HG03064 (cell line): ENCODE measurements at regions not wholly inside any gene's neighbourhood (a gene's known extent, or its start where the extent isn't known, plus 50 kb on each side); places are given as distances from the start of the nearest gene placed in this dataset.
"Not testable (repeated sequence)": the region's sequence is repeated elsewhere in the genome, so short reads cannot be mapped to it uniquely, and the experiment has no call there.

Source experiments
- ATAC-seq: cut with Tn5 transposase; IDR thresholded peaks from one replicate; pipeline ENCODE4 v1.9.1; 2021; ENCODE audit warnings: low read depth; ENCODE audit not compliant: unreplicated experiment

GRCh38 chr5:167268337-167268736, 1023.1 kb upstream of the WWC1 start:
- ATAC-seq, result no peak

DNA sequence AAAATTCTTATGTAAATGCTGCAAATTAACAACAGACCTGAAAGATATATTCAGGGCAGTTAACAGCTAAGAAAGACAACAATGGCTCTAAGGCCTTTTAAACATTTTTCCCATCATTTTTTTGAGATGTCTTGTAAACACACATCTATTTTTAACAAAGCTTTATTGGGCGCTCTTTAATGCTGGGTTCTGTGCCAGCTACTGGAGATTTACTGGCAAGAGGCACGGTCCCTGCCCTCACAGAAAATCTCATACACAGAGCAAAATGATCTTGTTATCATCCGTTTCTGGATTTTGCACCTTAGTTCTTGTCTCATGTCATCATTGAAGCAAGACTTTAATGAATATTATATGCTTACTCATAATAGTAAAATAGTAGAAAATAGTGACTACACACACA, 1022.3 kb upstream of the WWC1 start:
- no peak for ATAC-seq

DNA sequence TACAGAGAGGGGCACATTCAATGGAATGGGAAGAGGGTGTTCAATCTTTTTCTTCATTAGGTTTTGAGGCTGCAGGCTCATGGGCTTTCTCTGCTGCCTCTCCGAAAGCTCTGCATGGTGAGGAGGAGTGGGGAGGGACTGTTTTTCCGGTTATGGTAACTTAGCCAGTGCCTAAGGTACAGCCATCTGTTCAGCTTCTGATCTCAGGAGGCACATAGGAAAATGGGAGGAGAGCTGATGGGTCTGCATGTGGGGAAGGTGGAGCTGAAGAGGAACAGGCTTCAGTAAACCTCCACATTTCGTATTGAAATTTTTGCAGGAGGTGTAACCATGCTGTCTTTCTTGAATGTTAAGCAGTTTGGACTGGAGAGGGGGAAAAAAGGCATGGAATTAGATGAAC, 1020.4 kb upstream of the WWC1 start:
- no peak for ATAC-seq

DNA sequence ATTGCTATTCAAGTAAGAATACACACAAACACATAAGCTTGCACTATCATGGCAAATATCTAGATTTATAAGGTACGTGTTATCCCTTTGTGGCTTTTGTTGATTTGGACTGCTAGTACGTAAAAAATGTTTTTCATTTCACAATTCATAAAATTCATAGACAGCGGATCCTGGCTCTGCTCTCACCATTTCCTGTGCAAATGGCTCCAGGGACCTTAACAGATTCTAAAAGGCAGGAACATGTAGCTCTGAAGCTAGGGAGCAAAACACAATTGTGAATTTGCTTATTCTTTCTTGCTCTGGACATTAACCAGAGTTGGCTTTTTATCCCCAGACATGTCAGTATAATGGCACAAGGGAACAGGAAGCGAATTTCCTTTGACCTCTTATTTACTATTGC, 1019.9 kb upstream of the WWC1 start:
- no peak for ATAC-seq

GRCh38 chr5:167280111-167280510, 1011.3 kb upstream of the WWC1 start:
- no peak for ATAC-seq

GRCh38 chr5:167281925-167282324, 1009.5 kb upstream of the WWC1 start:
- no peak for ATAC-seq

GRCh38 chr5:167283691-167284090, 1007.8 kb upstream of the WWC1 start:
- ATAC-seq, result no peak

DNA sequence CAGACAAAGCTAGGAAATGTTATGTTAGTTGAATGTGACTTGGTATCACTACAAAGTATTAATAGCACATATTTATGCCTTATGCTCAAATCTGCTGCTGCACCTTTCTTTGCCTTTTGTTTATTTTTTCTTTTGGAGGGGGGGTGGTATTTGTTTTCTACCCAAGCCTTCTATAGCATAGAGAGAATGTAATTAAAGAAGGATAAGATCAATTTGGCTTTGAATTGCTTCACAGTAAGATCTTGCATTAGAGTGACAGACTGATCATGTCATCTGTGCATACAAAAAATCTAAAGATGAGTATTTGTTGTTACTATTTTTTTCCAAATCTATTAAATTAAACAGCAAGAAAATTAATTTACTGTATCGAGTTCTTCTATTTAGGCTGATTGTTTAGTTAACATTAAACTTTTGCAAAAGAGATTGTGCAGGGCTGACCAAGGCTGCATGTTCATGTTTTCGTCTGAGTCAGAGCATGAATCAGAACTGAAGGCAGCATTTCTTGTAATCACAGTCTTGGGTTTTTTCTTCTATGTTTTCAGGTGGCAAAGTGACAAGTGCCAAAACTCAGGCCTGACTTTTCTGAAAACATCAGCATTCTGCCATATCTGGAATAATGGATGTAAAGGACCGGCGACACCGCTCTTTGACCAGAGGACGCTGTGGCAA, 1007.1 kb upstream of the WWC1 start:
- no peak for ATAC-seq

- ATAC-seq, result no peak
Observed at GRCh38 chr5:167285591-167285990, 1005.9 kb upstream of the WWC1 start.

GRCh38 chr5:167286891-167287290, 1004.6 kb upstream of the WWC1 start:
- ATAC-seq, result no peak

GRCh38 chr5:167290478-167290877, 1001.0 kb upstream of the WWC1 start:
- ATAC-seq, result no peak

- no peak for ATAC-seq
Observed at GRCh38 chr5:167294882-167295680, 996.4 kb upstream of the WWC1 start.

- ATAC-seq, result no peak
Observed at GRCh38 chr5:167295681-167296005, 995.8 kb upstream of the WWC1 start.

DNA sequence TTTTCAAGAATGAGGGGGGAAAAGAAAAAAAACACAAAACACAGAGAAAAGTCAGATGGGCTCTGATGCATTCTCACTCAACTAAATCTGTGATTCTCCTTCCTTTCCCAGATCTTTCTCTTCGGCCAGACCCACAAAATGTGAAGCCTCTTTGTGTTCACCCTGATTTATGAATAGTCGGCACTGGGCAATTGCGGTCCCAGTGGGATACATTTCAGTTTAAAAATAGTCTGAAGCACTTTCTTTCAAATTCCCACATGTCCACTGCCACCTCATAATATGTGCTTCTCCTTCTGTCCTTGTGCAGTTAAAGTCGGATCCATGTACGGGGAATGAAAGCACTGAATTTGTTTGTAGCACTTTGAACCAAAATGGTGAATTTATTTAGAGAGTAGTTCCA, 995.4 kb upstream of the WWC1 start:
- no peak for ATAC-seq

DNA sequence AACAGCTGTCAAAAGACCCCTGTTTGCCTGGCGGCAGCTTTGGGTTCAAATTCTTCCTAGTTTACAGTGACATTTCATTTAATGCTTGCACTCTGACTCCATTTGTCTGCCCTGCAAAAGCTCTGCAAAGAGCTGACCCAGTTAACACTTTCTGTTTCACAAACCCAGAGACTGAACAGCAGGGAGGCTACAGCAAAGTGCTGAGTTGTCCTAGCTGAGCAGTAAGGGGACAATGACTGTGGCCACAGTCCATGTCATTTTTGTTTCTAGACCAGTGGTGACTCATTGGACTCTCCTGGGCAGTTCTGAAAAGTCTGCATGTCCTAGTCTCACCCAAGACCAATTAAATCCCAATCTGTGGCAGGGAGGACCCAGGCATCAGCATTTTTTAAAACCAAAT, 994.8 kb upstream of the WWC1 start:
- no peak for ATAC-seq

GRCh38 chr5:167299861-167300260, 991.6 kb upstream of the WWC1 start:
- ATAC-seq, result not testable (repeated sequence)

DNA sequence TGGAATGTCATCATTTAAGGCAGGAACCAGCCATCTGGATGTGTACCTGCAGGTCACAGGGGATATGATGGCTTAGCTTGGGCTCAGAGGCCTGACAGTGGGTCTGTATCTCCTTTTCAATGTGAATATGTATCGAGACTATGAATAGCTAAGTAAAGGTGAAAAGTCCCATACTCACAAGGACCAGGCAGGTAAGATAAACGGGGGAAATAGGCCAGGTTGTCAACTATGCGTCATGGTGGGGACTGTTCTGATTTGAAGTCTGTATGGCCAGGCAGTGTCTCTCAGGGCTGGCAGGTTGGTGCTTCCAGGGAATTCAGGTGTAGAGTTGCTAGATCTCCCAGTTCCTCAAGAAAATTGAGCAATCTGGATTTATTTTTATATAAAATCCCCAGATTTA, 987.9 kb upstream of the WWC1 start:
- no peak for ATAC-seq

DNA sequence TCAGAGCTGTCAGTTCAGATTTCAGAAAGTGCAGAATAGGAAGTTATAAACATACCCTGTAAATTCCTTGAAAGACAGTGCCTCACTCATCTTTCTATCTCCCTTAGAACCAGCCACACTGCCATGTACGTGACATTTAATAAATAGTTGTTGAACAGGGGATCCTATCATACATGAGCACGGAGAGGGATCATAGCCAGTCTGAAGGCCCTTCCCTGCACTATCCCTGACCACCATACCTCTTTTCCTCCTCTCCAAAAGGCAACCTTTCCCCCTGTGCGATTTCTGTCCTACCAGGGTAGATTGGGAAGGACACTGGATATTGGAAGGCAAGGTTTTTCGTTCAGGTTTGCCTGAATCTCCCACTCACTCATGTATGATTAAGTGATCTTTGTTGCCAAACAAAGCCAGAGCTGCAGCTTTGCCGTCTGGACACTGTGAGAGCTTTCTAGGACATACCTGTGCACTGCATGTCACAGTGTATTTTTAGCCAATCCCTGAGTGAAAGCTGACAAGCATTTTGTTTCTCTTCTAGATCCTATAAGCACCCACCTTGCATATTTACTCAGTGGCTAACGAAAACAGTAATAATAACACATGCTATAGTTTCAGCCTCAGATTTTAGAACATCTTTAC, 986.5 kb upstream of the WWC1 start:
- ATAC-seq, result no peak

DNA sequence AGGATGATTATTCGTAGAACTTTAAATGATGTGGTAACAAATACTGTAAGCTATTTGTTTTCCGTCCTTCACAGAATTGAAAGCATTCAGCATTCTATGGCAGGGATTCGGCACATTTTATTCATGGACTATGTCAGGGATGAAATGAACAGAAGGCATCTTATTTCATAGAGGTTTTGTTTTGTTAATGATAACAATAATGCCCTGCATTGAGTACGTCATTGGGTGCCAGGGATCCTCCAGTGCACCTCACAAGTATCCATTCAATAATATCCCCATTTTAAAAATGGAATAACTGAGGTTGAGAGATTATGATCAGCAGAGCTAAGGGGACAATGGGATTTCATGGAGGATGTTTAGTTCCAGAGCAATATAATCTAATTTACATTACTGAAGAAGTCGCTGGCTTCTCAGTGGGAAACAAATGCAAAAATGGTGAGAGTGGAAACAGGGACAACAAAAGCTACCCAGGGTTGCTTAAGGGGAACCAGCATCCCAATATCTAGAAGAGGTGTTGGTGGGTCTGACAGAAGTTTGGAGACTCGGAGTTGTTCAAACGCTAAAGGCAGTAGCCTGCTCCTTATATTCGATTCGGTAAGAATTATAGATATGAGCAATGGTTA, 985.7 kb upstream of the WWC1 start:
- ATAC-seq, result no peak

- no peak for ATAC-seq
Observed at GRCh38 chr5:167307042-167307441, 984.4 kb upstream of the WWC1 start.

DNA sequence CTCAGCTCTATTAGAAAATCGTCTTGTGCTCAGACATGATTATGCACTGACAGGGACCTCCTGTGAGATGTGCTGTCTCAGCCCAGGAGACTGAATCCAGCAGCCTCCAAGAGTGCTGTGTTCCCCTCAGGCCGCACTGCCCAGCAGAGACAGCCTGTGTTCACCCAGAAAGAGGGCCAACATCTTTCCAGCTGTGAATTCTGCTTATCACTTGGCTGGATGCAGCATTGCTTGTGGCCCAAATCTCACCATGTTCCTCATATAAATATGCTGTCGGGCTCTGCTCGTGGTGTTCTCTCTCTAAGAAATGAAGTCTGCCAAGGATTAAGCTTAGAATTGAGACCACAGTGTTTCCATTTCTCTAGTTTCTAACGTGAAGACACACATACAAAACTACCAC, 983.0 kb upstream of the WWC1 start:
- ATAC-seq, result no peak
